PFSK-1 (cell line): ENCODE measurements at regions not wholly inside any gene's neighbourhood (a gene's known extent, or its start where the extent isn't known, plus 50 kb on each side); places are given as distances from the start of the nearest gene placed in this dataset.

Experiments used
- FOXP2 ChIP-seq: optimal IDR thresholded peaks from 2 replicates; pipeline ENCODE3; 2011; ENCODE audit warnings: borderline replicate concordance, control low read depth, inconsistent platforms; ENCODE audit not compliant: insufficient read depth; ENCODE audit errors: extremely low read length, extremely low read depth
- POLR2AphosphoS5 ChIP-seq: IDR thresholded peaks from 2 replicates; pipeline ENCODE4 v1.6.1; 2012; ENCODE audit warnings: low read depth, mild to moderate bottlenecking, control low read depth, low read length, moderate library complexity
- REST ChIP-seq, 2 experiments: IDR thresholded peaks; 2 replicates each; pipeline versions ENCODE4 v1.6.1 to v1.8.0; 2011 to 2012; ENCODE audit warnings: low read depth in 2 of 2, low read length in 2 of 2, control low read depth in 1 of 2, inconsistent platforms in 1 of 2, mild to moderate bottlenecking in 1 of 2, moderate library complexity in 1 of 2; ENCODE audit not compliant: insufficient read depth in 1 of 2
- SIN3A ChIP-seq: IDR thresholded peaks from 2 replicates; pipeline ENCODE4 v1.6.1; 2012; ENCODE audit warnings: mild to moderate bottlenecking, low read length, moderate library complexity, borderline replicate concordance; ENCODE audit not compliant: insufficient read depth
- TAF1 ChIP-seq: IDR thresholded peaks from 2 replicates; pipeline ENCODE4 v1.6.1; 2012; ENCODE audit warnings: low read length, control low read depth, borderline replicate concordance; ENCODE audit not compliant: insufficient read depth

DNA sequence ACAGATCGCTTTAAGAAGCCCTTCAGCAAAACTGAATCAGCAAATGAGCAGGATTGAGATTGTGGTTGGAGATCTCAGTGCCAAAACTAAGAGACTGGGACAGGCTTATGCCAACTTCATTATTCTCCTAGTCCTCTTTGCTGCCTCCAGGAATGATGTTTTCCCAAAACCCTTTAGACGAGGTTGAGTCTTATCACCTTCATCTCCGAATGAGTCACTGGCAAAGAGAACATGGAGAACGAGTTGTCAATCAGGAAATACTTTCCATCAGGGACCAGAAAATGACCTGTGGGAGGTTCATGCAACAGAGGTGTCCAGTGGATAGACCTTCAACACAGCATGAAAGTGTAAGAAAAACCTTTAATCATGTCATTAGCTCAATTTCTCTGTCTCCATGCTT, 461.5 kb downstream of the RMST start:
- TF ChIP-seq TAF1 (no peak), REST (IDR thresholded peaks at IDR 0.05; ENCODE audit: insufficient read depth in 1 of 2, low read depth in 2 of 2, low read length in 2 of 2) (no peak), SIN3A (no peak), POLR2AphosphoS5 (no peak), FOXP2 (no peak)
